ENCODE measurements at regions not wholly inside any gene's neighbourhood (a gene's known extent, or its start where the extent isn't known, plus 50 kb on each side); places are given as distances from the start of the nearest gene placed in this dataset.

- TF ChIP-seq CTCF (IDR thresholded peaks at IDR 0.05), result no peak
- no peak for TF ChIP-seq POLR2A (IDR thresholded peaks at IDR 0.05)
Observed at GRCh38 chr5:62082370-62082801, 223.6 kb upstream of the KIF2A start.
